Skeletal muscle tissue (tissue), 3 donors: ENCODE measurements at regions not wholly inside any gene's neighbourhood (a gene's known extent, or its start where the extent isn't known, plus 50 kb on each side); places are given as distances from the start of the nearest gene placed in this dataset.

ENCODE experiments used
- H3K27ac ChIP-seq: one replicate; pipeline ENCODE4 v1.7.0; 2013; ENCODE audit warnings: mild to moderate bottlenecking, low read depth, low read length, inconsistent platforms
- H3K27me3 ChIP-seq, 3 donors: one replicate each; pipeline ENCODE4 v1.7.0; 2013; ENCODE audit warnings: low read length in 3 of 3; ENCODE audit not compliant: control insufficient read depth in 3 of 3, insufficient read depth in 3 of 3
- H3K36me3 ChIP-seq, 3 donors: one replicate each; pipeline ENCODE4 v1.7.0; 2013; ENCODE audit warnings: low read length in 3 of 3; ENCODE audit not compliant: control insufficient read depth in 3 of 3, insufficient read depth in 3 of 3
- H3K4me1 ChIP-seq, 3 donors: one replicate each; pipeline ENCODE4 v1.7.0; 2013; ENCODE audit warnings: low read length in 3 of 3, mild to moderate bottlenecking in 3 of 3; ENCODE audit not compliant: control insufficient read depth in 3 of 3, insufficient read depth in 3 of 3
- H3K4me3 ChIP-seq, 3 donors: one replicate each; pipeline ENCODE4 v1.7.0; 2013; ENCODE audit warnings: low read length in 3 of 3
- H3K9ac ChIP-seq, 3 donors: one replicate each; pipeline ENCODE4 v1.7.0; 2013; ENCODE audit warnings: low read length in 3 of 3, mild to moderate bottlenecking in 3 of 3, moderate library complexity in 2 of 3, low read depth in 1 of 3
- H3K9me3 ChIP-seq, 3 donors: one replicate each; pipeline ENCODE4 v1.7.0; 2013; ENCODE audit warnings: low read length in 3 of 3; ENCODE audit not compliant: control insufficient read depth in 3 of 3
- donor health status: Osteomylitis.

DNA sequence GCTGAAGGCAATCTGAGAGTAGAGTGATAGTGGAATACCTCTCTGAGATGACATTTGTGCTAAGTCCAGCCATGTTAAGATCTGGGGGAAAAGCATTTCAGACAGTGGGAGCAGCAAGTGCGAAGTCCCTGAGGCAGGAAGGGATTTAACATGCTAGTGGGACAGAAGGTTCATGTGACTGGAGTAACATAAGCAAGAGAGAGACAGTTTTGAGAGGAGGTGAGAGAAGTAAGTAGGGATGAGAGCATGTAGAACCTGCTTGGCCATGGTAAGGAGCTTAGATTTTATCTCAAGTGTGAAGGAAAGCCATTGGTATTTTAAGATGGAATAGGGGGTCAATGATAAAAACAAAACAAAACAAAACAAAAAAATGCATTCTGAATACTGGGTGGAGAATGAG is 358.6 kb upstream of the KCNH8 start:
- Histone ChIP-seq H3K4me3 (no peak overlapping the region), H3K4me1 (no peaks in the 10 kb centered on the region), H3K9ac (no peak overlapping the region), H3K9me3 (no peaks in the 10 kb centered on the region), H3K36me3 (no peaks in the 10 kb centered on the region), H3K27me3 (no peaks in the 10 kb centered on the region), H3K27ac (no peak overlapping the region)

DNA sequence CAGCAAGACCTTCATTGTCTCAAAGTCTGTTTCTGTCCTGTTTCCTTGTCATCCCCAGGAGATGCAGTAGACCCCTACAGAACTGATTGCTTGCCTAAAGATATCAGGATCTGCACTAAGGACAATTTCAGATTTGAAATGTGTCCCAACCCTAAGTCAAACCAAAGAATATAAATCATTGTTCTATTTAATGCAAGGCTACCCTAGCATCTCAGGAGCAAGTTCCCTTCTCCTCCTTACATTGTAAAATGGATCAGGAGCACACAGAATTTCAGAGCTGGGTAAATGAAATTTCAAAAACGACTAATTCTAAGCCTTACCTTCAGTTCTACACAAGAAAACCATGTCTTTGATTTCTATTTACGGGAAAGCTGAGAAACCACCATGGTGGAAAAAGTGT is 360.9 kb upstream of the KCNH8 start:
- no peak overlapping the region for H3K4me3 ChIP-seq
- H3K27me3 ChIP-seq, result no peaks in the 10 kb centered on the region
- no peaks in the 10 kb centered on the region for H3K9me3 ChIP-seq
- no peaks in the 10 kb centered on the region for H3K4me1 ChIP-seq
- H3K36me3 ChIP-seq, result no peaks in the 10 kb centered on the region
- no peak overlapping the region for H3K27ac ChIP-seq
- no peak overlapping the region for H3K9ac ChIP-seq

DNA sequence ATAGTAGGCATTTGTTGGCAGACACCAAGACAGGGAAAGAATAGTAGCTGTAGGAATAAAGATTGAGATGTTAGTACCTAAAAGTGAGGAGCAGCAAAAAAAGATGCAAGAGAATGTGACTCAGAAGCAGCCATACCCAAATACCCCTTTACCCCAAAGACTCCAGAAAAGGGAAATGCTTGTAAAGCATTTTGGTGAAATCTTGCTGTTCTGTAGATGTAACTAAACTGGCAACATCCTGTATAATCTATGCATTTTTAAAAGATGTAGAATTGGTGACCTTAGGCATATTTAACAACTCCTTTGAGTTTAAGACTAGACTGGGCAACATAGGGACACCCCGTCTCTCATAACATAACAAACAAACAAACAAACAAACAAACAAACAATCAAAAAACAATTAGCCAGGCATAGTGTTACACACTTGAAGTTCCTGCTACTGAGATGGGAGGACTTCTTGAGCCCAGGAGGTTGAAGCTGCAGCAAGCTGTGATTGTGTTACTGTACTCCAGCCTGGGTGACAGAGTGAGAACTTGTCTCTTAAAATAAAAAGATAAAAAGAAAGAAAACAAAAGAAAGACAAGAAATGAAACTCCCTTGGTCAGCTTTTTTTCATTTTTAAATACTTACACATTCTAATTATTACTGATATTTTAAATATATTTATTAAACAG is 361.5 kb upstream of the KCNH8 start:
- Histone ChIP-seq H3K27ac (no peak overlapping the region), H3K4me3 (no peak overlapping the region), H3K9me3 (no peaks in the 10 kb centered on the region), H3K4me1 (no peaks in the 10 kb centered on the region), H3K36me3 (no peaks in the 10 kb centered on the region), H3K27me3 (no peaks in the 10 kb centered on the region), H3K9ac (no peak overlapping the region)

DNA sequence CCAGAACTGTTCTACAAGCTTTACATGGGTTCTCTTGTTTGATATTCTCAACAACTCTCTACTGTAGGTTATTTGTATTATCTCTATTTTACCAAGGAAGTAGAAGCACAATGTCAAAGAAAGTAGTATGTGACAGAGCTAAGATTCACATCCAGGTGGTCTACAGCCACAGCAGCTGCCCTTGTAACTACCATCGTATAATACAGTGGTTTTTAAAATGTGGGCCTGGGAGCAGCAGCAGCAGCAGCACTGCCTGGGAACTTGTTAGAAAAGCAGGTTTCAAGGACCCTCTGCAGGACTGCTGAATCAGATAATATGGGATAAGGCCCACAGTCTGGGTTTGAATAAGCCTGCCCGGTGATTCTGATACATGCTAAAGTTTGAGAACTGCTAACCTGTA is 357.1 kb upstream of the SATB1 start:
- H3K27ac ChIP-seq, result no peak overlapping the region
- no peaks in the 10 kb centered on the region for H3K36me3 ChIP-seq
- no peaks in the 10 kb centered on the region for H3K27me3 ChIP-seq
- no peaks in the 10 kb centered on the region for H3K9me3 ChIP-seq
- no peak overlapping the region for H3K9ac ChIP-seq
- H3K4me3 ChIP-seq, result no peak overlapping the region
- no peaks in the 10 kb centered on the region for H3K4me1 ChIP-seq

DNA sequence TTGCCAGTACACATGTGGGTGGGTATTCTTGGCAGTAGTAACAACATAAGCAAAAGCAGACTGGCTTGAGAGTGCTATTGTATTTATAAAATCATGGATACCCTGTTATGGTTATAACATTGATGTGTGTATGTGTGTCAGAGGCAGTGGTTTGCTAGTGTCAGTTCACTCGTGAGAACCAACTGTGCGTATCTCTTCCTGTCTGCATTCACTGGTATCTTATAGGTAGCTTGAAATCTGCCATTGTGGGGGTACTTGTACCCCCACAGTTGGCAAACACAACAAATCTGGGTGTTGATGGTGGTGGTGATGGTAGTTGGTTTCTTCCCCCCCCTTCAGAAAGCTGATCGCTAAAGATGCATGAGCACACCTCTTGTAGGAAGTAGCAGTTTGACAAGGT is 355.8 kb upstream of the SATB1 start:
- no peaks in the 10 kb centered on the region for H3K9me3 ChIP-seq
- no peak overlapping the region for H3K9ac ChIP-seq
- no peaks in the 10 kb centered on the region for H3K36me3 ChIP-seq
- H3K4me1 ChIP-seq, result no peaks in the 10 kb centered on the region
- no peak overlapping the region for H3K27ac ChIP-seq
- no peak overlapping the region for H3K4me3 ChIP-seq
- H3K27me3 ChIP-seq, result no peaks in the 10 kb centered on the region

DNA sequence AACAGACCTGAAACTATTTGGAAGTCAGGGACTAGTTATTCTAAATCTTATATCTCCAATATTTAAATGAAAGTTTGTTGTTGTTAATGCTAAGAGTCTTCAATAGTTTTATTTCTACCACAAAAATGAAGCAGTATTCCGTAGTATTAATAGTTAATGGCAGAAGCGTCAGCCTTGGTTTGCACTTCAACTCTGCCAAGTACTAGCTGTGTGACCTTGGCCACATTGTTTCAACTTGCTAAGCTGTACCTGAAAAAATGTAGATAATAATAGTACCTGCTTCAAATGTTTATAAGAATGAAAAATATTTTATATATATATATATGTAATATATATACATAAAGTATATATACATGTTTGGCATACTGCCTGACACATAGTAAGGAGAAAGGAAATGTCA is 354.6 kb upstream of the SATB1 start:
- H3K27me3 ChIP-seq, result no peaks in the 10 kb centered on the region
- H3K9ac ChIP-seq, result no peak overlapping the region
- no peaks in the 10 kb centered on the region for H3K9me3 ChIP-seq
- H3K36me3 ChIP-seq, result no peaks in the 10 kb centered on the region
- no peaks in the 10 kb centered on the region for H3K4me1 ChIP-seq
- no peak overlapping the region for H3K4me3 ChIP-seq
- no peak overlapping the region for H3K27ac ChIP-seq

DNA sequence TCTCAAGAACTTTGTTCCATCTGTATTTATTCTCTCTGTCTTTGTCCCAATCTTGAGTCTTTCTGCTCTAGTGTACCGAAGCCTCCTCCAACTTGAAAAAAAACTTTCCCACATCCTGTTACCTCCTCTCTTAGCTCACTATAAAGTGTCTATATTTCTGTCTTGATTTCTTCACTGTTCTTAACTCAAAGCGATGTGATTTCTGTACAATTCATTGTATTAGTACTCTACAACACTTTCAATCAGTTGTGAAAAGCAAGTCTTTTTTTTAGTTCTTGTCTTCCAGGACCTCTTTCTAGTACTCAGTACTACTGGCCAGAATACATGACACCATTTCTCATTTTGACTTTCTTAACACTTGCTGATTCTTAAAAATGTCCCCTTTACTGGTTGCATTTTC is 353.5 kb upstream of the SATB1 start:
- no peaks in the 10 kb centered on the region for H3K4me1 ChIP-seq
- no peaks in the 10 kb centered on the region for H3K36me3 ChIP-seq
- no peak overlapping the region for H3K9ac ChIP-seq
- no peak overlapping the region for H3K27ac ChIP-seq
- H3K9me3 ChIP-seq, result no peaks in the 10 kb centered on the region
- H3K27me3 ChIP-seq, result no peaks in the 10 kb centered on the region
- H3K4me3 ChIP-seq, result no peak overlapping the region

DNA sequence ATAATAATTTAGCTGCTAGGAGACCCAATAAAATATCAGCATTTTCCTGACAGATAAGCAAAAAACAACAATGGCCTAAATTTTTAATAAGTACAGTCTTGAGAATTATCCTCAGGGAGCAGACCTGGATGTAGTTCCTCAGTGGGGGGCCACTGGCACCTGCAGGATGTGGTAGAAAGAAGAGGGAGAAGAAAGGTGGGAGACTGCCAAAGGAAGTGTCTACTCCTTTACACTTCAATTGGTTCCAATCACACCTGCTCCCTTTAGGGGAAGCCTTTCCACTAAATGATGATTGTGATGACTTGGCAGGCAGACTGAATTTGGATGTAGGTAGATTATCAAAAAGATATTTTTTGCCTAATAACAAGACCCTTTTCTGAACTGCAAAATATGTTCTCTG is 353.0 kb upstream of the SATB1 start:
- no peaks in the 10 kb centered on the region for H3K27me3 ChIP-seq
- H3K9ac ChIP-seq, result no peak overlapping the region
- no peak overlapping the region for H3K27ac ChIP-seq
- no peak overlapping the region for H3K4me3 ChIP-seq
- H3K4me1 ChIP-seq, result no peaks in the 10 kb centered on the region
- H3K36me3 ChIP-seq, result no peaks in the 10 kb centered on the region
- H3K9me3 ChIP-seq, result no peaks in the 10 kb centered on the region

DNA sequence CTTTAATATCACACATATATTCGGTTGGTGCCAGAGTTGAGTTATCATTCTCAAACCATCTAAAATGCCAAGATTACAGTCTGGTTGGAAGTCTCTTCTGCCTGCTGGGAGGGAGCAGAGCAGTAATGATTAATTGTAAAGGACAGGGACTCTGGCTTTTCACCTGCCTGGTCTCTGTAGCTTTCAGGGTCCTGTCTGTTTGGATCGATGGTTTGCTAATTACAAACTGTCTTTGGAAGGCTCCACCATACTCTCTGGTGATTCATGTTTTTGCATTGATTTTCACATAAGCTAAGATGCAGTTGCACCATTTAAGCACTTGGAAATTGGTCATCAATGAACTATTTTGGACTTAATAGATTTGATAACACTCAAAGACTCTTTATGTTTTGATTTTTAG is 350.4 kb upstream of the SATB1 start:
- H3K27me3 ChIP-seq, result no peaks in the 10 kb centered on the region
- H3K4me3 ChIP-seq, result no peak overlapping the region
- no peaks in the 10 kb centered on the region for H3K36me3 ChIP-seq
- H3K4me1 ChIP-seq, result no peaks in the 10 kb centered on the region
- no peak overlapping the region for H3K27ac ChIP-seq
- no peak overlapping the region for H3K9ac ChIP-seq
- no peaks in the 10 kb centered on the region for H3K9me3 ChIP-seq

DNA sequence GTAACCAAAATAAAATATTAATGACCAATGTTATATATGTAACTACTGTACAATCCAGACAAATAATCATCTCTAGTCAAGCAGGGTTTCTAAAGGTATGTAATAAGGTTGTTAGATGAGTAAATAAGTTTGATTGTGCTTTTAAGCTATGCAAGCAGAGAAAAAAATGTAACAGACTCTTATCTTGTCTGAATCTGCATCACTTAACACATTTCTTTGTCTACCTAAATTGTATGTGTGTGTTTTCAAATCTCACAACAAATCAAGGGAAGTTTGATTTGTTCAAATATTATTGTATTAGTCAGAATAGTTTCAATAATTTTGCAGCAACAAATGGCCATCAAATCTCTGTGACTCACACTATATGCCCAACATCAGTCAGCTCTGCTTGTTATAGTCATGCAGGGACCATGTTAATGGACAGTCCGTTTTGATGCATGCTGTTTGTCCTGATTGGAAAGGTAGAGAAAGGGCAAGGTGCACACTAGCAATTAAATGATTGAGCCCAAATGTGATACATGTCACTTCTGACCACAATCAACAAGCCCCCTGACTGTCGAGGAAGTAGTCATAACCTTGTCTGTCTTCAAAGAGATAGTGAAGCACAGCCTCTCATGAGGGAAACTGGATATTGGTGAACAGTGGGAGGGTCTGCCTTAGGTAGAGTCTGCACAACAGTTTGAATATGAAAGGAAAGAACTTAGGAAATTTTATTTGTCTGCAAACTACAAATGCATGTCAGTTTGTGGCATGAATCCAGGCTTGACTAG is 349.4 kb upstream of the SATB1 start:
- no peak overlapping the region for H3K4me3 ChIP-seq
- H3K27me3 ChIP-seq, result no peaks in the 10 kb centered on the region
- no peaks in the 10 kb centered on the region for H3K36me3 ChIP-seq
- H3K9me3 ChIP-seq, result no peaks in the 10 kb centered on the region
- H3K4me1 ChIP-seq, result no peaks in the 10 kb centered on the region
- no peak overlapping the region for H3K27ac ChIP-seq
- no peak overlapping the region for H3K9ac ChIP-seq
